ENCODE measurements at regions not wholly inside any gene's neighbourhood (a gene's known extent, or its start where the extent isn't known, plus 50 kb on each side); places are given as distances from the start of the nearest gene placed in this dataset.
"Not testable (repeated sequence)": the region's sequence is repeated elsewhere in the genome, so short reads cannot be mapped to it uniquely, and the experiment has no call there.

DNA sequence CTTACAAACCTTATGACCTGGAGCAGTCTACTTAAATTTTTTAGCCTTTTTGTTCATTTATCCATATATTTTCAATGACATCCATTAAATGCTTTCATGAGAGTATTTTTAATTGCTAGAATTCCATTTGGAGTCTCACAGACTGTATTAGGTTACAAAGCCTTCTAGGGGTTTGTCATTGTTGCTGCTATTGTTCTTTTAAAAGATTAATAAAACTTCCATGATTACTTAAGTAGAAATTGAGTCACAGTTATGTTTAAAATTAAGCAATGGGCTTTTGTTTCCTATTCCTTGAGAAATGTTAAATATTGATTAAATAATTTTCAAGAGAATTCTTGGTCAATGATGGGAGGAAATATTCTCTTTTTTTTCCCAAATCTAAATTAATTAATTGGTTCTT lies 1408.4 kb upstream of the RAG2 start:
- no peaks in the 10 kb centered on the region for H3K27me3 ChIP-seq
- no peaks in the 10 kb centered on the region for H3K36me3 ChIP-seq
- H3K9me3 ChIP-seq: peaks cover 9% of the 10 kb centered on the region; the same call in 1 of the 2 replicates
- DNase-seq: no peak
- H3K4me3 ChIP-seq: no peak overlapping the region

DNA sequence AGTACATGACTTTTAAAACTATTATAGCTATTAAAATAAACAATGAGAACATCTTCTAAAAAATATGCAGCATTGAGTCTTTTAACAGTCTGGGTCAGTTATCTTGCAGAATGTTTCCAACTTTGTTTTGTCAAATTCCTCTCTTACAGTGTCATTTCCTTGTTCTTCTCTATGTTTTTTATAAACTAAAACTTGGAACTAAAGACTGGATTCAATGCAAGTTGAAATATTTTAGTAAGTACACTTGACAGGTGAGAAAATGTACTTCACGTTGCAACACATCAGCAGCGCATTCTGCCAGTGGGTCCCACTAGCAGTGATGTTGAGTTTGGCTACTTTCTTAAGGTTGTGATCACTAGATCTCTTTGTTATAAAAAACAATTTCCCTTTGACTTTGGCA lies 1407.6 kb upstream of the RAG2 start:
- no peaks in the 10 kb centered on the region for H3K27me3 ChIP-seq
- no peak overlapping the region for H3K4me3 ChIP-seq
- H3K36me3 ChIP-seq: no peaks in the 10 kb centered on the region
- peak; percentile 25 for DNase-seq
- H3K9me3 ChIP-seq: peaks cover 9% of the 10 kb centered on the region; the same call in 1 of the 2 replicates

- peaks cover 6% of the 10 kb centered on the region; the same call in 1 of the 2 replicates for H3K9me3 ChIP-seq
- no peaks in the 10 kb centered on the region for H3K36me3 ChIP-seq
- no peak overlapping the region for H3K4me3 ChIP-seq
- no peak for DNase-seq
- no peaks in the 10 kb centered on the region for H3K27me3 ChIP-seq
Observed at GRCh38 chr11:37999171-37999570, 1401.1 kb upstream of the RAG2 start.

- Histone ChIP-seq H3K9me3 (no peaks in the 10 kb centered on the region), H3K36me3 (no peaks in the 10 kb centered on the region), H3K4me3 (no peak overlapping the region), H3K27me3 (no peaks in the 10 kb centered on the region)
- DNase-seq: no peak
Observed at GRCh38 chr11:37995886-37996285, 1397.8 kb upstream of the RAG2 start.

- no peak overlapping the region for H3K4me3 ChIP-seq
- H3K9me3 ChIP-seq: peaks cover 3% of the 10 kb centered on the region; the same call in 1 of the 2 replicates
- peak; percentile 57 for DNase-seq
- no peaks in the 10 kb centered on the region for H3K36me3 ChIP-seq
- no peaks in the 10 kb centered on the region for H3K27me3 ChIP-seq
Observed at GRCh38 chr11:37988031-37988430, 1390.0 kb upstream of the RAG2 start.

- DNase-seq: no peak
- no peak overlapping the region for H3K4me3 ChIP-seq
- no peaks in the 10 kb centered on the region for H3K36me3 ChIP-seq
Observed at GRCh38 chr11:37984991-37985390, 1387.0 kb upstream of the RAG2 start.

DNA sequence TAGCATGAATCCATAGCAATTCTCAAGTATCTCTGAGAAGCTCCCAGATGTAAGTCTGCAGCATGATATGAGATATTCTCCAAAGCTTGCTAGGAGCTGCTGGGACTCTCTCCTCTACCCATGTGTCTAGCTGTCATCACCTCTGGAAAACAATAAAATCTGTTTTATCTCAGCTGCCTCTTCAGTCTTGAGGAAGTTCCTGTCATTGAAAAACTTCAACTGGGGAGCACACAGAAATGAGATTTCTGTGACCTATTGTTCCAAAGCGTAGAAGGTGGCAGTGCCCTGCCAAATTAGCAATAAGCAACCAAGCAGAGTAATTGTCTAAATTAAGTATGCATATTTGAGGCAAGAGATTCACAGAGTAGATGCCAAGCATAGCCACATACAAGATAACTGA lies 1380.6 kb upstream of the RAG2 start:
- no peak for DNase-seq
- Histone ChIP-seq H3K27me3 (no peaks in the 10 kb centered on the region), H3K4me3 (no peak overlapping the region)

More at GRCh38 chr11:37984991-37985390, 1387.0 kb upstream of the RAG2 start:
- Histone ChIP-seq H3K27me3 (no peaks in the 10 kb centered on the region), H3K9me3 (peaks cover 3% of the 10 kb centered on the region; the same call in 1 of the 2 replicates)

GRCh38 chr11:37973941-37974340 lies 1375.9 kb upstream of the RAG2 start:
- no peak overlapping the region for H3K4me3 ChIP-seq
- H3K36me3 ChIP-seq: no peaks in the 10 kb centered on the region
- 0 out of 2 replicates have a peak, but pooled peaks cover 2% of the 10 kb centered on the region for H3K9me3 ChIP-seq
- no peak for DNase-seq
- H3K27me3 ChIP-seq: no peaks in the 10 kb centered on the region

More for the DNA sequence above, 1380.6 kb upstream of the RAG2 start:
- no peaks in the 10 kb centered on the region for H3K9me3 ChIP-seq
- no peaks in the 10 kb centered on the region for H3K36me3 ChIP-seq

GRCh38 chr11:37972691-37973090 lies 1374.7 kb upstream of the RAG2 start:
- no peak overlapping the region for H3K4me3 ChIP-seq
- no peaks in the 10 kb centered on the region for H3K27me3 ChIP-seq
- DNase-seq: no peak
- 0 out of 2 replicates have a peak, but pooled peaks cover 2% of the 10 kb centered on the region for H3K9me3 ChIP-seq
- no peaks in the 10 kb centered on the region for H3K36me3 ChIP-seq

DNA sequence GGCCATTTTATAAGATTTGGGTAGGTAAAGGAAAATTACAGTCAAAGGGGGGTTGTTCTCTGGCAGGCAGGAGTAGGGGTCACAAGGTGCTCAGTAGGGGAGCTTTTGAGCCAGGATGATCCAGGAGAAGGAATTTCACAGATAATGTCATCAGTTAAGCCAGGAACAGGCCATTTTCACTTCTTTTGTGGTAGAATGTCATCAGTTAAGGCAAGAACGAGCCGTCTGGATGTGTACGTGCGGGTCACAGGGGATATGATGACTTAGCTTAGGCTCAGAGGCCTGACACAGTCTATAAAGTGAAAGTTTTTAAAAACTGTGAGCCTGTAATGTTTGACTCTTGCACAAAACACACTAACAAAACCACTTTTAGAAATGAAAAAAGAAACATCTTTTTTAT lies 1371.3 kb upstream of the RAG2 start:
- not testable (repeated sequence) for DNase-seq

GRCh38 chr11:37968148-37968547 lies 1370.1 kb upstream of the RAG2 start:
- Histone ChIP-seq H3K9me3 (peaks cover 2% of the 10 kb centered on the region; the same call in 1 of the 2 replicates), H3K4me3 (no peak overlapping the region), H3K36me3 (no peaks in the 10 kb centered on the region), H3K27me3 (no peaks in the 10 kb centered on the region)
- DNase-seq: no peak

More for the DNA sequence above, 1371.3 kb upstream of the RAG2 start:
- not testable (repeated sequence) for H3K4me3 ChIP-seq, H3K27me3 ChIP-seq, H3K36me3 ChIP-seq, H3K9me3 ChIP-seq

- H3K36me3 ChIP-seq: no peaks in the 10 kb centered on the region
- no peak for DNase-seq
- no peaks in the 10 kb centered on the region for H3K27me3 ChIP-seq
Observed at GRCh38 chr11:37967635-37968034, 1369.6 kb upstream of the RAG2 start.

DNA sequence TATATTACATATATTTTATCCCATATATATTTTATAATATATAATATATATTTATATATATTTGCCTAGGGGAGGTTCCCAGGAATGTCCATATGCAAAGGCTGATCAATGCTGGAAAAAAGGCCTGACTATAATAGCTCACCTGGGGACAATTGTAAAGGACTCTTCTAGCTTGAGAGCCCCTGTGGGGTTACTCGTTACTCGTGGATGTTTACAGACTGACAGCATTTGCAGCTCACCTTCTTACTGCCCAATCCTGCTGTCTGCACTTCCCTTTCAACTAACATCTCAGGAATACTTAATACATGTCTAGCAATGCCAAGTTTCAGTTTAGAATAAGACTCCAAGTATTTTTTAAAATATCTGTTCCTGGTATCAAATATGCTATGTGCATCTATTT lies 1365.4 kb upstream of the RAG2 start:
- Histone ChIP-seq H3K36me3 (no peaks in the 10 kb centered on the region), H3K27me3 (no peaks in the 10 kb centered on the region), H3K4me3 (no peak overlapping the region), H3K9me3 (peaks cover 3% of the 10 kb centered on the region)
- DNase-seq: no peak

More at GRCh38 chr11:37967635-37968034, 1369.6 kb upstream of the RAG2 start:
- Histone ChIP-seq H3K9me3 (peaks cover 2% of the 10 kb centered on the region; the same call in 1 of the 2 replicates), H3K4me3 (no peak overlapping the region)

DNA sequence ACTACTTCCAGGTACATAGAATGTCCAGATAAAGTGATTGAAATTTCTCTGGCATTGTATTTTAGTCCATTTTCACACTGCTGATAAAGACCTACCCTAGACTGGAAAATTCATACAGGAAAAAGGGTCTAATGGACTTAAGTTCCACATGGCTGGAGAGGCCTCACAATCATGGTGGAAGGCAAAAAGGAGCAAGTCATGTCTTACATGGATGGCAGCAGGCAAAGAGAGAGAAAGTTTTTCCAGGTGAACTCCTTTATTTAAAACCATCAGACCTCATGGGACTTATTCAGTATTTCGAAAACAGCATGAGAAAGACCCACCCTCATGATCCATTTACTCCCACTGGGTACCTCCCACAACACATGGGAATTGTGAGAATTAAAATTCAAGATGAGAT lies 1359.7 kb upstream of the RAG2 start:
- Histone ChIP-seq H3K4me3 (no peak overlapping the region), H3K27me3 (no peaks in the 10 kb centered on the region), H3K9me3 (peaks cover 7% of the 10 kb centered on the region), H3K36me3 (no peaks in the 10 kb centered on the region)
- no peak for DNase-seq

DNA sequence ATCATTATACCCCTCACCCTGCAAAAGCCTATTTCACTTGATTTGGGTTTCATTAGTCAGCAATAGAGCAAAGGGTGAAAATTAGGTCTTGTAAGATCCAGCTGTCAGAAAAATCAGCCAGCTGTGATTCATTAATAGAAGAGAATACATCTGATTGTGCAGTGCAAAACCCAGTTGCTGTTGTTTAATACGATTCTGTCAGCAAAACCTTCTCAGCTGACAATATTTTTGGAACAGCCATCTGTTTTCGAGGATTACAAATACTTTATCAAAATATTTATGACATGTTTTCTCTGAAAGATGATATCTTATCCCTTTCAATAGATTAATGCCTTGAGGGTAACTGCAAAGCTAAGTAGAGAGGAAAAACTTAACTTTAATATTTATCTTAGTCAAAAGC lies 1354.0 kb upstream of the RAG2 start:
- Histone ChIP-seq H3K4me3 (no peak overlapping the region), H3K27me3 (no peaks in the 10 kb centered on the region)

GRCh38 chr11:37948258-37948657 lies 1350.2 kb upstream of the RAG2 start:
- Histone ChIP-seq H3K9me3 (peaks cover 11% of the 10 kb centered on the region), H3K27me3 (no peaks in the 10 kb centered on the region), H3K4me3 (no peak overlapping the region), H3K36me3 (no peaks in the 10 kb centered on the region)
- DNase-seq: no peak

More for the DNA sequence above, 1354.0 kb upstream of the RAG2 start:
- DNase-seq: no peak
- 0 out of 2 replicates have a peak, but pooled peaks cover 3% of the 10 kb centered on the region for H3K9me3 ChIP-seq
- no peaks in the 10 kb centered on the region for H3K36me3 ChIP-seq

GRCh38 chr11:37947821-37948220 lies 1349.8 kb upstream of the RAG2 start:
- H3K4me3 ChIP-seq: no peak overlapping the region
- no peaks in the 10 kb centered on the region for H3K27me3 ChIP-seq
- H3K9me3 ChIP-seq: peaks cover 11% of the 10 kb centered on the region
- H3K36me3 ChIP-seq: no peaks in the 10 kb centered on the region
- no peak for DNase-seq

DNA sequence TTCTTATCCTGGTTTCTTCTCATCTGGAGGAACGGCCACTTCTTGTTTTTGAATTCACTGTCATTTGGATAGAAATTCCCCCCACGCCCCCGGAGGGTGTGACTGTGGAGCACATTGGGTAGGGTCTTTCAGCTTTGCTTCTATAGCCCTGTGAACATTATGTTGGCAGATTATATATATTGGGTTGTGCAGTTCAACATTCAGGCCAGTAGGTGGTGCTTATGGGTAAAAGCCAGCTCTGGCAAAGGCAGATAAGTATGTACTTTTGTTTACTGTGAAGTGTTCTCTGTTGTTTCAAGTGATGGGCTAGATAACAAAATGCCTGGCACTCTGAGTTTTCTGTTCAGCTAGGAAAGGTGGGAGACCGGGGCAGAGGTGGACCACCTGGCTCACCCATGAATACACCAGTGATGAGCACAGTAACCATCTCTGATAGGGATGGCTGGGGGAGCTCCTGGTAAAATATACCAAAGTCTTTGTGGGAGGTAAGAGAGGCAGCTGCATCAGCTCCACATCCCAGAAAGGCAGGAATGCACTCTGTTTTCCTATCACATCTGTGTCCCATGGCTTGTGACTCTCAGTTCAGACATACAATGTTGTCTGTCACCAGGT lies 1348.2 kb upstream of the RAG2 start:
- peak; percentile 10 for DNase-seq
- no peaks in the 10 kb centered on the region for H3K27me3 ChIP-seq
- H3K4me3 ChIP-seq: no peak overlapping the region
- H3K36me3 ChIP-seq: no peaks in the 10 kb centered on the region
- H3K9me3 ChIP-seq: peaks cover 14% of the 10 kb centered on the region
